Myocyte (in vitro differentiated cells): ENCODE measurements at regions not wholly inside any gene's neighbourhood (a gene's known extent, or its start where the extent isn't known, plus 50 kb on each side); places are given as distances from the start of the nearest gene placed in this dataset.
"Not testable (repeated sequence)": the region's sequence is repeated elsewhere in the genome, so short reads cannot be mapped to it uniquely, and the experiment has no call there.

Source experiments
- DNase-seq: peaks from one replicate; pipeline ENCODE4 v3.0.0-alpha.2; 2012; ENCODE audit warnings: low read depth

- no peak for DNase-seq
These were observed 113.1 kb downstream of the CDCA7 start for GRCh38 chr2:173467751-173468150.

- no peak for DNase-seq
These were observed 113.7 kb downstream of the CDCA7 start for GRCh38 chr2:173468266-173468793.

GRCh38 chr2:173472112-173472511 lies 117.4 kb downstream of the CDCA7 start:
- DNase-seq: no peak

- DNase-seq: no peak
These were observed 128.5 kb downstream of the CDCA7 start for GRCh38 chr2:173483137-173483536.

- DNase-seq: no peak
These were observed 134.2 kb downstream of the CDCA7 start for GRCh38 chr2:173488861-173489260.

GRCh38 chr2:173491418-173491817 lies 136.7 kb downstream of the CDCA7 start:
- DNase-seq: no peak

- no peak for DNase-seq
These were observed 139.2 kb downstream of the CDCA7 start for GRCh38 chr2:173493874-173494273.

GRCh38 chr2:173496746-173497145 lies 142.1 kb downstream of the CDCA7 start:
- DNase-seq: peak; percentile 79

GRCh38 chr2:173500953-173501352 lies 146.3 kb downstream of the CDCA7 start:
- DNase-seq: no peak

- DNase-seq: no peak
These were observed 147.6 kb downstream of the CDCA7 start for GRCh38 chr2:173502296-173502695.

GRCh38 chr2:173511357-173511756 lies 156.7 kb downstream of the CDCA7 start:
- DNase-seq: no peak

- DNase-seq: no peak
These were observed 157.3 kb downstream of the CDCA7 start for GRCh38 chr2:173511942-173512341.

GRCh38 chr2:173513107-173513727 lies 158.5 kb downstream of the CDCA7 start:
- no peak for DNase-seq

- DNase-seq: no peak
These were observed 166.2 kb downstream of the CDCA7 start for GRCh38 chr2:173520918-173521317.

GRCh38 chr2:173521450-173522192 lies 166.9 kb downstream of the CDCA7 start:
- DNase-seq: no peak

- no peak for DNase-seq
These were observed 168.8 kb downstream of the CDCA7 start for GRCh38 chr2:173523497-173523896.

- no peak for DNase-seq
These were observed 169.7 kb downstream of the CDCA7 start for GRCh38 chr2:173524256-173524955.

GRCh38 chr2:173532732-173533531 lies 178.3 kb downstream of the CDCA7 start:
- DNase-seq: not testable (repeated sequence)

- DNase-seq: no peak
These were observed 183.0 kb downstream of the CDCA7 start for GRCh38 chr2:173537694-173538093.

GRCh38 chr2:173539615-173540014 lies 184.9 kb downstream of the CDCA7 start:
- DNase-seq: no peak

- DNase-seq: no peak
These were observed 190.1 kb downstream of the CDCA7 start for GRCh38 chr2:173544641-173545363.
